H1 (cell line): ENCODE measurements at regions not wholly inside any gene's neighbourhood (a gene's known extent, or its start where the extent isn't known, plus 50 kb on each side); places are given as distances from the start of the nearest gene placed in this dataset.

Experiments
- BACH1 ChIP-seq: IDR thresholded peaks from 2 replicates; pipeline ENCODE4 v1.6.1; 2012; ENCODE audit warnings: low read length, improper control_type of control experiment
- KDM5A ChIP-seq: fragments of 200-600 bp; IDR thresholded peaks from 2 replicates; pipeline ENCODE4 v1.7.1; 2012; ENCODE audit warnings: mild to moderate bottlenecking, low read length, inconsistent platforms, mixed read lengths

- TF ChIP-seq KDM5A (no peak), BACH1 (no peak)
These were observed 382.3 kb downstream of the CD83 start (continued) for GRCh38 chr6:14499841-14500240.
